Vagina (tissue), 2 donors: ENCODE measurements at regions not wholly inside any gene's neighbourhood (a gene's known extent, or its start where the extent isn't known, plus 50 kb on each side); places are given as distances from the start of the nearest gene placed in this dataset.

Experiments used
- DNase-seq, 2 donors: peaks; one replicate each; pipeline ENCODE4 v3.0.0-alpha.2; 2017; ENCODE audit errors: extremely low spot score in 2 of 2
- H3K27ac ChIP-seq: fragments of 200-600 bp; sonication (generic); one replicate; pipeline ENCODE4 v1.5.1; 2019
- H3K27me3 ChIP-seq: fragments of 200-600 bp; sonication (generic); one replicate; pipeline ENCODE4 v1.5.1; 2019
- H3K36me3 ChIP-seq, 2 donors: fragments of 200-600 bp; sonication (generic); one replicate each; pipeline ENCODE4 v1.5.1; 2017 to 2019
- H3K4me1 ChIP-seq: fragments of 200-600 bp; sonication (generic); one replicate; pipeline ENCODE4 v1.5.1; 2019
- H3K4me3 ChIP-seq, 2 donors: fragments of 200-600 bp; sonication (generic); 1 replicate in 1 of 2; 2 replicates in 1 of 2; pipeline ENCODE4 v1.5.1; 2016 to 2019
- H3K9me3 ChIP-seq: fragments of 200-600 bp; sonication (generic); one replicate; pipeline ENCODE4 v1.5.1; 2019
- POLR2A ChIP-seq, 2 donors: fragments of 450-650 bp; IDR thresholded peaks; one replicate each; pipeline ENCODE4 v1.6.1; 2017; ENCODE audit warnings: antibody characterized with exemption in 2 of 2, mild to moderate bottlenecking in 2 of 2, moderate library complexity in 2 of 2
- POLR2AphosphoS5 ChIP-seq, 2 donors: sonication (generic); formaldehyde crosslinking; IDR thresholded peaks; one replicate each; pipeline ENCODE4 v1.9.0; 2017; ENCODE audit warnings: antibody characterized with exemption in 2 of 2, mild to moderate bottlenecking in 2 of 2, low read depth in 1 of 2; ENCODE audit not compliant: insufficient read depth in 1 of 2
- intact Hi-C: fragments of 100-400 bp; cut with DNase I; formaldehyde crosslinking; loops from one replicate; pipeline ENCODE4 v1.15.1; 2023
- TF ChIP-seq, protein P1 (sequence below), 3 experiments: fragments of 450-650 bp in 2 of 3; fragments of 200-600 bp in 1 of 3; sonication (generic) in 1 of 3; IDR thresholded peaks; one replicate each; pipeline ENCODE4 v1.5.1; 2017 to 2019; ENCODE audit warnings: antibody characterized with exemption in 3 of 3, mild to moderate bottlenecking in 2 of 3, moderate library complexity in 2 of 3

DNA sequence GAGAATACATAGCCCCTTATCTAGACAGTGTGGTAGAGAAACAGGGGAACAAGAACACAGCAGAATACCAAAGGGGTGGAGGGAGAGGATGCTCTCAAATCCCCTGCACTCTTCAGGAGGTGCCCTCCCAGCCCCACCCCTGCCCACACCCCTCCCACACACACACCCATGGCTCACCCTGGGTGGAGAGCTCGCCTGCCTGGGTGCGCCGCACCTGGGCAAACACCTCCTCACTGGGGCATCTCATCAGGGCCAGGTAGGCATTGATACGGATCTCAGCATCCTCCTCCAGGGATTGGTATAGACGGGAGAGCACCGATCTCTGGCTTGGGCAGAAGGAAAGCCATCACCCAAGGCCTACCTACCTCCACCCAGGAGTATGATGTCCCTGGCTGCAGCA, 95.2 kb downstream of the LITAF start:
- Histone ChIP-seq H3K27ac (no peak overlapping the region), H3K27me3 (no peaks in the 10 kb centered on the region), H3K4me3 (no peak overlapping the region), H3K4me1 (peaks cover 15% of the 10 kb centered on the region), H3K9me3 (no peaks in the 10 kb centered on the region), H3K36me3 (no peaks in the 10 kb centered on the region)
- intact Hi-C loops: no loop called here
- DNase-seq: no peak
- TF ChIP-seq POLR2AphosphoS5 (IDR thresholded peaks at IDR 0.05; ENCODE audit: insufficient read depth in 1 of 2, low read depth in 1 of 2) (no peak), POLR2A (IDR thresholded peaks at IDR 0.05) (no peak)
- TF ChIP-seq, protein P1, sequence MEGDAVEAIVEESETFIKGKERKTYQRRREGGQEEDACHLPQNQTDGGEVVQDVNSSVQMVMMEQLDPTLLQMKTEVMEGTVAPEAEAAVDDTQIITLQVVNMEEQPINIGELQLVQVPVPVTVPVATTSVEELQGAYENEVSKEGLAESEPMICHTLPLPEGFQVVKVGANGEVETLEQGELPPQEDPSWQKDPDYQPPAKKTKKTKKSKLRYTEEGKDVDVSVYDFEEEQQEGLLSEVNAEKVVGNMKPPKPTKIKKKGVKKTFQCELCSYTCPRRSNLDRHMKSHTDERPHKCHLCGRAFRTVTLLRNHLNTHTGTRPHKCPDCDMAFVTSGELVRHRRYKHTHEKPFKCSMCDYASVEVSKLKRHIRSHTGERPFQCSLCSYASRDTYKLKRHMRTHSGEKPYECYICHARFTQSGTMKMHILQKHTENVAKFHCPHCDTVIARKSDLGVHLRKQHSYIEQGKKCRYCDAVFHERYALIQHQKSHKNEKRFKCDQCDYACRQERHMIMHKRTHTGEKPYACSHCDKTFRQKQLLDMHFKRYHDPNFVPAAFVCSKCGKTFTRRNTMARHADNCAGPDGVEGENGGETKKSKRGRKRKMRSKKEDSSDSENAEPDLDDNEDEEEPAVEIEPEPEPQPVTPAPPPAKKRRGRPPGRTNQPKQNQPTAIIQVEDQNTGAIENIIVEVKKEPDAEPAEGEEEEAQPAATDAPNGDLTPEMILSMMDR (IDR thresholded peaks at IDR 0.05): no peak

DNA sequence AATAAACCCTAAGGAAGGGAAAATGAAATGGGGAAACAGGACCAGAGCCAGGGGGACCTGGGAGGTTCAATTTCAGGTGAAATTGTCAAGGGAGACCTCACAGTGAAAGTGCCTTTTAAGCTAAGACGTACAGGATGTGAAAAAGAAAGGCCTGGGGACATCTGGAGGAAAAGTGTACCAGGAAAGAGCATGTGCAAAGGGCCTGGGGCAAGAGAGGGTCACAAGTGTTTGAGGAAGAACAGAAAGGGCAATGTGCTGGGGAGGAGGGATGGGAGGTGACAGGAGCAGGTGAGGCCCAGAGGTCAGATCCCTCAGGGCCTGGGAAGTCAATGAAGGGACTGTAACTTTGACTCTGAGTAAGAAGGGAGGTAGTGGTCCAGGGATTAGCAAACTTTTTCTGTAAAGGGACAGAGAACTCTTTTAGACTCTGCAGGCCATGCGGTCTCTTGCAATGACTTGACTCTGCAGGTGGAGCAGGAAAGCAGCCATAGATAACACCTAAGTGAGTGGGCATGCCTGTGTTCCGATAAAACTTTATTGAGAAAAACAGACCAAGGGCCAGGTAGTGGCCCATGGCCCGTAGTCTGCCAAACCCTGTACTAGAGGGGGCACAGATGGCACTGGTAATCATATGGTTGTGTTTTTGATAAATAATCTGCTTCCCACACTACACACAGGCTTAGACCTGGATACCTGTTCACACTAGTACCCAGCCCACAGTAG, 93.8 kb downstream of the LITAF start:
- TF ChIP-seq, protein P1 (IDR thresholded peaks at IDR 0.05): no peak
- TF ChIP-seq POLR2AphosphoS5 (IDR thresholded peaks at IDR 0.05; ENCODE audit: insufficient read depth in 1 of 2, low read depth in 1 of 2): no peak
- no peak for TF ChIP-seq POLR2A (IDR thresholded peaks at IDR 0.05)
- Histone ChIP-seq H3K36me3 (no peaks in the 10 kb centered on the region), H3K27me3 (no peaks in the 10 kb centered on the region), H3K4me3 (no peak overlapping the region), H3K4me1 (peaks cover 30% of the 10 kb centered on the region), H3K27ac (no peak overlapping the region), H3K9me3 (no peaks in the 10 kb centered on the region)
- no peak for DNase-seq
- intact Hi-C loops: no loop called here

GRCh38 chr16:11493531-11493929, 93.2 kb downstream of the LITAF start:
- Histone ChIP-seq H3K27ac (no peak overlapping the region), H3K27me3 (no peaks in the 10 kb centered on the region)
- TF ChIP-seq POLR2A (IDR thresholded peaks at IDR 0.05) (no peak), POLR2AphosphoS5 (IDR thresholded peaks at IDR 0.05; ENCODE audit: insufficient read depth in 1 of 2, low read depth in 1 of 2) (no peak)
- TF ChIP-seq, protein P1 (IDR thresholded peaks at IDR 0.05): no peak

DNA sequence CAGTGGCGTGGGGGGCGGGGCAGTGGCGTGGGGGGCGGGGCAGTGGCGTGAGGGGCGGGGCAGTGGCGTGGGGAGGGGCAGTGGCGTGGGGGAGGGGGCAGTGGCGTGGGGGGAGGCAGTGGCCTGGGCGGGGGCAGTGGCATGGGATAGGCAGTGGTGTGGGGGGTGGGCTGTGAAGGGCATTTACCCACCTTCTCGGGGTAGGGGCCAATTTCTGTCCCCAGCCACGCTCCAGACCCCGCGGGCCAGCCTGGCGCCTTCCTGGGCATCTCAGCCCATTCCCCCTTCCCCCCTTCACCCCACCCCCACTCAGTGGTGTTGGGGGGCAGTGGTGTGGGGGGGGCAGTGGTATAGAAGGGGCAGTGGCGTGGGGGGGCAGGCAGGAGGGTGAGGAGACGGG, 92.7 kb downstream of the LITAF start:
- Histone ChIP-seq H3K27ac (peak overlapping the region; percentile 57), H3K4me3 (no peak overlapping the region), H3K9me3 (no peaks in the 10 kb centered on the region), H3K4me1 (peaks cover 38% of the 10 kb centered on the region), H3K27me3 (no peaks in the 10 kb centered on the region), H3K36me3 (no peaks in the 10 kb centered on the region)
- intact Hi-C loops: no loop called here
- TF ChIP-seq POLR2AphosphoS5 (IDR thresholded peaks at IDR 0.05; ENCODE audit: insufficient read depth in 1 of 2, low read depth in 1 of 2): no peak
- TF ChIP-seq POLR2A (IDR thresholded peaks at IDR 0.05): no peak
- TF ChIP-seq, protein P1 (IDR thresholded peaks at IDR 0.05): no peak
- no peak for DNase-seq

More at GRCh38 chr16:11493531-11493929, 93.2 kb downstream of the LITAF start:
- Histone ChIP-seq H3K4me3 (no peak overlapping the region), H3K9me3 (no peaks in the 10 kb centered on the region), H3K36me3 (no peaks in the 10 kb centered on the region), H3K4me1 (peaks cover 35% of the 10 kb centered on the region)
- no peak for DNase-seq
- intact Hi-C loops: no loop called here

DNA sequence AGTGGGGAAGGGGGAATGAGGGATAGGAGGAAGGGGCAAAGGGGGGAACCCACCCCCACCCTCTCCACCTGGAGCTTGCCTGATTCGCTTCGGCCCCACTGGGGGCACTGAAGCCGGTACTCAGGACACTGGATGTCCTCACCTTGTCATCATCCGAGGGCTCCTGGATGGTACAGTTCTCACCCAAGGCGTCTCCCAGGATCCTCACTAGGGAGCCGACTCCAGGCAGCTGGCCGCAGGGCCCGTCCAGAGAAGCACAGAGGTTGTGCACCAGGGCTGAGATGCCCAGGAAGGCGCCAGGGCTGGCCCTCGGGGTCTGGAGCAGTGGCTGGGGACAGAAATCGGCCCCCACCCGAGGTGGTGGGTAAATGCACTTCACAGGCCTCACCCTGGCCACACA, 92.3 kb downstream of the LITAF start:
- Histone ChIP-seq H3K27me3 (no peaks in the 10 kb centered on the region), H3K36me3 (no peaks in the 10 kb centered on the region), H3K27ac (peak overlapping the region; percentile 57), H3K4me1 (peaks cover 41% of the 10 kb centered on the region), H3K9me3 (no peaks in the 10 kb centered on the region), H3K4me3 (no peak overlapping the region)
- TF ChIP-seq POLR2AphosphoS5 (IDR thresholded peaks at IDR 0.05; ENCODE audit: insufficient read depth in 1 of 2, low read depth in 1 of 2): no peak
- no peak for TF ChIP-seq POLR2A (IDR thresholded peaks at IDR 0.05)
- DNase-seq: no peak
- intact Hi-C loops: no loop called here
